Muscle layer of colon (tissue), 2 donors: ENCODE measurements at regions not wholly inside any gene's neighbourhood (a gene's known extent, or its start where the extent isn't known, plus 50 kb on each side); places are given as distances from the start of the nearest gene placed in this dataset.
"Not testable (repeated sequence)": the region's sequence is repeated elsewhere in the genome, so short reads cannot be mapped to it uniquely, and the experiment has no call there.

Experiments used
- H3K27ac ChIP-seq: one replicate; pipeline ENCODE4 v1.7.0; 2013; ENCODE audit warnings: low read depth, mild to moderate bottlenecking, low read length, moderate library complexity
- H3K27me3 ChIP-seq, 2 donors: one replicate each; pipeline ENCODE4 v1.7.0; 2013; ENCODE audit warnings: low read length in 2 of 2, mild to moderate bottlenecking in 2 of 2; ENCODE audit not compliant: insufficient read depth in 2 of 2, control insufficient read depth in 1 of 2
- H3K36me3 ChIP-seq: one replicate; pipeline ENCODE4 v1.7.0; 2013; ENCODE audit warnings: mild to moderate bottlenecking, low read length; ENCODE audit not compliant: insufficient read depth
- H3K4me1 ChIP-seq: one replicate; pipeline ENCODE4 v1.7.0; 2013; ENCODE audit warnings: mild to moderate bottlenecking, low read length; ENCODE audit not compliant: insufficient read depth
- H3K4me3 ChIP-seq, 2 donors: one replicate each; pipeline ENCODE4 v1.7.0; 2013; ENCODE audit warnings: low read length in 2 of 2, low read depth in 1 of 2, mild to moderate bottlenecking in 1 of 2, moderate library complexity in 1 of 2
- H3K9ac ChIP-seq: one replicate; pipeline ENCODE4 v1.7.0; 2013; ENCODE audit warnings: low read length
- H3K9me3 ChIP-seq: one replicate; pipeline ENCODE4 v1.7.0; 2013; ENCODE audit warnings: mild to moderate bottlenecking, low read length
- donor health status: abdominal sarcoma.
- donor health status: Adenocarcinoma of cecum.

DNA sequence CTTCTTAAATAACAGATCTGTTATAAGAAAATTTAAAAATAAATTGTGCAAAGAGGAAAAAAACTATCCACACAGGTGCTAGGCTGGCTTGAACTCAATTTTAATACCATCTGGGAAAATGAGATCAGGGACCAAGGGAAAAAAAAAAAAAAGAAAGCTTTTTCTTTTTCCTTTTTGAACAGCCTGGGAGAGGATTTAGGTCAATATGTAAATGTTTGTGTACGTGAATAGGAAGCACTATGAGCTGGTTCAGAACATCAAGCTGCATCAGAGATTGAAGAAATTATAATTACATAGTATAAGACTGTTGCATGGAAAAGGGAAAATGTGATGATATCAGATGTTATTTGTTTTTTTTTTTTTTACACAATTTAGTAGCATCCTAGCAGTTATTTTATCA is 548.0 kb downstream of the ARL4A start:
- Histone ChIP-seq H3K27me3 (no peaks in the 10 kb centered on the region), H3K9ac (no peak overlapping the region), H3K36me3 (no peaks in the 10 kb centered on the region), H3K4me3 (no peak overlapping the region), H3K4me1 (no peaks in the 10 kb centered on the region), H3K27ac (no peak overlapping the region), H3K9me3 (no peaks in the 10 kb centered on the region)

DNA sequence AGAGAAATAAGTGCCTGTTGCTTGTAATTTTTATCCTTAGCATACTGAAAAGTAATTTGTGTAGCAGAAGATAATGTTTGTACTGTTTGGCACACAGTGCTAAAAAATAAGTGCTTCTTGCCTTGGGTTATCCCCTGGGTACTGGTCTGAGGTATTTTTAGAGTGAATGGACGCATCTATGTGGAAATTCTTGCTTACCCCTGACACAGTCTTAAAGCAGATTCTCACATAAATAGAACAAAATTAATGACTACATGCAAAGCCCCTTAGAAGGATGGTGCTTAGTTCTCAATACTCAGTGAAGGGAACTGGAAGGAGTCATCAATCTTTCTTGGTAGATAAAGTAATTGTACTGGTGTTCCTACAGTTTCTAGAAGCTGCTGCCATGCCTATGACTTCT is 548.6 kb downstream of the ARL4A start:
- H3K9me3 ChIP-seq = no peaks in the 10 kb centered on the region
- H3K27me3 ChIP-seq = no peaks in the 10 kb centered on the region
- H3K9ac ChIP-seq = no peak overlapping the region
- H3K4me1 ChIP-seq = no peaks in the 10 kb centered on the region
- no peak overlapping the region for H3K27ac ChIP-seq
- H3K4me3 ChIP-seq = no peak overlapping the region
- H3K36me3 ChIP-seq = no peaks in the 10 kb centered on the region

- Histone ChIP-seq H3K9ac (no peak overlapping the region), H3K9me3 (no peaks in the 10 kb centered on the region), H3K4me3 (no peak overlapping the region), H3K27ac (no peak overlapping the region), H3K36me3 (no peaks in the 10 kb centered on the region), H3K27me3 (no peaks in the 10 kb centered on the region), H3K4me1 (no peaks in the 10 kb centered on the region)
Observed at GRCh38 chr7:13240349-13240748, 552.9 kb downstream of the ARL4A start.

GRCh38 chr7:13241416-13241815 is 554.0 kb downstream of the ARL4A start:
- H3K27me3 ChIP-seq = no peaks in the 10 kb centered on the region
- no peaks in the 10 kb centered on the region for H3K36me3 ChIP-seq
- H3K4me1 ChIP-seq = no peaks in the 10 kb centered on the region
- H3K27ac ChIP-seq = no peak overlapping the region
- no peak overlapping the region for H3K9ac ChIP-seq
- H3K9me3 ChIP-seq = no peaks in the 10 kb centered on the region
- H3K4me3 ChIP-seq = no peak overlapping the region

GRCh38 chr7:13257661-13258060 is 570.2 kb downstream of the ARL4A start:
- no peak overlapping the region for H3K9ac ChIP-seq
- H3K36me3 ChIP-seq = no peaks in the 10 kb centered on the region
- no peaks in the 10 kb centered on the region for H3K9me3 ChIP-seq
- H3K4me1 ChIP-seq = no peaks in the 10 kb centered on the region
- no peak overlapping the region for H3K4me3 ChIP-seq
- H3K27ac ChIP-seq = no peak overlapping the region
- no peaks in the 10 kb centered on the region for H3K27me3 ChIP-seq

- Histone ChIP-seq H3K9me3 (no peaks in the 10 kb centered on the region), H3K27ac (no peak overlapping the region), H3K9ac (no peak overlapping the region), H3K27me3 (no peaks in the 10 kb centered on the region), H3K4me3 (no peak overlapping the region), H3K36me3 (no peaks in the 10 kb centered on the region), H3K4me1 (no peaks in the 10 kb centered on the region)
Observed at GRCh38 chr7:13258386-13258785, 571.0 kb downstream of the ARL4A start.

GRCh38 chr7:13259930-13260329 is 572.5 kb downstream of the ARL4A start:
- H3K4me1 ChIP-seq = no peaks in the 10 kb centered on the region
- H3K4me3 ChIP-seq = no peak overlapping the region
- no peaks in the 10 kb centered on the region for H3K27me3 ChIP-seq
- no peak overlapping the region for H3K9ac ChIP-seq
- no peaks in the 10 kb centered on the region for H3K36me3 ChIP-seq
- no peak overlapping the region for H3K27ac ChIP-seq
- no peaks in the 10 kb centered on the region for H3K9me3 ChIP-seq

GRCh38 chr7:13262929-13263530 is 575.6 kb downstream of the ARL4A start:
- Histone ChIP-seq H3K36me3 (no peaks in the 10 kb centered on the region), H3K4me1 (no peaks in the 10 kb centered on the region), H3K9ac (no peak overlapping the region), H3K9me3 (no peaks in the 10 kb centered on the region), H3K27ac (no peak overlapping the region), H3K4me3 (no peak overlapping the region), H3K27me3 (no peaks in the 10 kb centered on the region)

DNA sequence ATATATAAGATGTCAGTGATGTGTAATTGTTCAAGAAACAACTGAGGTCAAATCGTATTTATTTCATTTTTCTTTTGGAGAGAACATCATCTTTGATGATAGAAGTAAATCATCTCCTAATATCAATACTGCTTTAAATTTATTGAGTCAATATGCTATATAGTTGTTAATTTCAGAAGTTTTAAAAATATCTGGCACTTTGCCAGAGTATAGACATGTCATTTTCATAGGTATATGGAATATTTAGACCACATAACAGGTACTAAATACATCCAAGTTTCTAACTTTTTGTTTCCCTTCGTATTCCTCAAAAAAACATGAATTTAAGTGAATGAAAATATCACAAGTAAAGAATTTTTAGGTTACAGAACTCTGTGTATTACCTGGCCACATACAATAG is 577.8 kb downstream of the ARL4A start:
- Histone ChIP-seq H3K27ac (no peak overlapping the region), H3K4me1 (no peaks in the 10 kb centered on the region), H3K9me3 (no peaks in the 10 kb centered on the region), H3K27me3 (no peaks in the 10 kb centered on the region), H3K4me3 (no peak overlapping the region), H3K36me3 (no peaks in the 10 kb centered on the region), H3K9ac (no peak overlapping the region)

DNA sequence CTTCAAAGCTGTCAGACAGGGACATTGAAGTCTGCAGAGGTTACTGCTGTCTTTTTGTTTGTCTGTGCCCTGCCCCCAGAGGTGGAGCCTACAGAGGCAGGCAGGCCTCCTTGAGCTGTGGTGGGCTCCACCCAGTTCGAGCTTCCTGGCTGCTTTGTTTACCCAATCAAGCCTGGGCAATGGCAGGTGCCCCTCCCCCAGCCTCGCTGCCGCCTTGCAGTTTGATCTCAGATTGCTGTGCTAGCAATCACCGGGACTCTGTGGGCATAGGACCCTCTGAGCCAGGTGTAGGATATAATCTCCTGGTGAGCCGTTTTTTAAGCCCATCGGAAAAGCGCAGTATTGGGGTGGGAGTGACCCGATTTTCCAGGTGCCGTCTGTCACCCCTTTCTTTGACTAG is 586.8 kb downstream of the ARL4A start:
- H3K9ac ChIP-seq, H3K27me3 ChIP-seq, H3K27ac ChIP-seq, H3K4me1 ChIP-seq, H3K9me3 ChIP-seq, H3K4me3 ChIP-seq, H3K36me3 ChIP-seq: not testable (repeated sequence)

DNA sequence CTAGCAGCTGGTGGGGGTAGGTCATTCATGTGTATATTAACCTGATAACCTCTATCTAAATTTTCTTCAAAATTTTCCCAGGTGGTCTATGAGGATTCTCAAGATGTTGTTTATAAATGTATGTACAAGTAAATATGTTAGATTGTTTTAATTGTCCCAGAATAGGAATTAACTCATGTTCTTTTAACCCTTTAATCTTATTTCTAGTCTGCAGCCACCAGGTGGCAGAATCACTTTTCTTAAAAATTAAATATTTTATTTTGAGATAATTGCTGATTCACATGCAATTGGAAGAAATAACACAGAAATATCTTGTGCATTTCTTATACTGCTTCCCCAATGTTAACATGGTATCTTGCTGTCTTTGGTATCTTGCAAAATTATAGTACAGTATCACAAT is 589.5 kb downstream of the ARL4A start:
- no peaks in the 10 kb centered on the region for H3K27me3 ChIP-seq
- H3K27ac ChIP-seq = no peak overlapping the region
- H3K9ac ChIP-seq = no peak overlapping the region
- no peaks in the 10 kb centered on the region for H3K36me3 ChIP-seq
- no peaks in the 10 kb centered on the region for H3K9me3 ChIP-seq
- no peak overlapping the region for H3K4me3 ChIP-seq
- no peaks in the 10 kb centered on the region for H3K4me1 ChIP-seq

DNA sequence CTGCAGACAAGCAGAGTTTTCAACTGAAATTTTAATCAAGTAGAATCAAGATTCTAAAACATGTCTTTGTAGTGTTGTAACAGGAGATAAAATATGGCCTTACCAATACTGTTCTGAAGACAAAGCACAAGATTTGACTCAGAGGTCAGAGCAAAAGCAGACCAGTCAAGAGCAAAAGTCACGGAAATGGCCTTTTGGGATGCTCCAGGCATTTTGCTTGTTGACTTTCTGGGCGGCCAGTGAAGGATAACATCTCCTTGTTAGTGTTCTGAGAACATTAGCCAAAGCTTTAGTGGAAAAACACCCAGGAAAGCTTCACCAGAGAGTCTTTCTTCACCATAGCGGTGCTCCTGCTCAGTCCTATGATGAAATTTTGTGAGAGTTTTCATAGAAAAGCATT is 590.6 kb downstream of the ARL4A start:
- H3K9me3 ChIP-seq = no peaks in the 10 kb centered on the region
- H3K4me1 ChIP-seq = no peaks in the 10 kb centered on the region
- no peak overlapping the region for H3K4me3 ChIP-seq
- H3K27me3 ChIP-seq = no peaks in the 10 kb centered on the region
- H3K9ac ChIP-seq = no peak overlapping the region
- H3K27ac ChIP-seq = no peak overlapping the region
- H3K36me3 ChIP-seq = no peaks in the 10 kb centered on the region
